T-cell (primary cell): ENCODE measurements at regions not wholly inside any gene's neighbourhood (a gene's known extent, or its start where the extent isn't known, plus 50 kb on each side); places are given as distances from the start of the nearest gene placed in this dataset.

ENCODE experiments used
- ATAC-seq, 4 experiments: fragments of 200-7000 bp in 3 of 4; fragments of 150-1000 bp in 1 of 4; cut with Tn5 transposase; replicated peaks in 1 of 4; 1 replicate in 3 of 4; 2 replicates in 1 of 4; pipeline ENCODE4 v1.10.0; 2021; ENCODE audit warnings: moderate library complexity in 3 of 4, mild to moderate bottlenecking in 2 of 4, moderate number of reproducible peaks in 1 of 4
- CTCF ChIA-PET, 2 donors: fragments of 300-600 bp; sonication (Branson Sonifier 250); formaldehyde crosslinking; loops; one replicate each; lab custom pipeline; 2022; ENCODE audit warnings: antibody characterized with exemption in 2 of 2; lab: Charles Lee
- POLR2A ChIA-PET, 2 donors: fragments of 300-600 bp; sonication (Branson Sonifier 250); formaldehyde crosslinking; loops; one replicate each; lab custom pipeline; 2022; ENCODE audit warnings: antibody characterized with exemption in 2 of 2; lab: Charles Lee
- DNase-seq, 35 experiments: peaks; one replicate each; pipeline versions ENCODE4 v3.0.0 to v3.0.0-alpha.2; 2013 to 2023
- H3K27ac ChIP-seq: one replicate; pipeline ENCODE4 v1.5.1; 2013; ENCODE audit warnings: low read length
- H3K27me3 ChIP-seq, 2 experiments: replicated peaks in 1 of 2; 1 replicate in 1 of 2; 2 replicates in 1 of 2; pipeline versions ENCODE4 v1.6.1 to v1.7.0; 2013; ENCODE audit warnings: low read length in 1 of 2, mixed read lengths in 1 of 2; ENCODE audit not compliant: control insufficient read depth in 2 of 2, insufficient read depth in 2 of 2; ENCODE audit errors: extremely low read depth in 1 of 2
- H3K36me3 ChIP-seq, 2 donors: 1 replicate in 1 of 2; 2 replicates in 1 of 2; pipeline versions ENCODE4 v1.6.1 to v1.7.0; 2013; ENCODE audit warnings: low read length in 1 of 2; ENCODE audit not compliant: control insufficient read depth in 2 of 2, insufficient read depth in 1 of 2; ENCODE audit errors: extremely low read depth in 1 of 2
- H3K4me1 ChIP-seq, 2 experiments: 1 replicate in 1 of 2; 2 replicates in 1 of 2; pipeline versions ENCODE4 v1.6.1 to v1.7.0; 2013; ENCODE audit warnings: low read length in 2 of 2, mixed read lengths in 1 of 2; ENCODE audit not compliant: insufficient read depth in 2 of 2, control insufficient read depth in 1 of 2; ENCODE audit errors: extremely low read depth in 1 of 2
- H3K4me3 ChIP-seq, 2 donors: 1 replicate in 1 of 2; 2 replicates in 1 of 2; pipeline versions ENCODE4 v1.5.1 to v1.7.0; 2013; ENCODE audit warnings: mild to moderate bottlenecking in 2 of 2, low read length in 1 of 2, moderate library complexity in 1 of 2; ENCODE audit not compliant: control insufficient read depth in 1 of 2; ENCODE audit errors: extremely low read depth in 1 of 2
- H3K9me3 ChIP-seq: 2 replicates; pipeline ENCODE4 v1.7.0; 2013
- H3K27ac Mint-ChIP-seq, 2 donors: one replicate each; pipeline ENCODE4 v1.8.0; 2020 to 2021; ENCODE audit warnings: mild to moderate bottlenecking in 2 of 2, mixed read lengths in 2 of 2
- H3K27me3 Mint-ChIP-seq, 2 donors: one replicate each; pipeline ENCODE4 v1.8.0; 2021 to 2022; ENCODE audit warnings: mixed read lengths in 2 of 2
- H3K36me3 Mint-ChIP-seq: one replicate; pipeline ENCODE4 v1.8.0; 2021; ENCODE audit warnings: mixed read lengths
- H3K4me1 Mint-ChIP-seq, 3 donors: one replicate each; pipeline ENCODE4 v1.8.0; 2020 to 2022; ENCODE audit warnings: mixed read lengths in 3 of 3, mild to moderate bottlenecking in 1 of 3
- H3K4me3 Mint-ChIP-seq, 3 donors: one replicate each; pipeline ENCODE4 v1.8.0; 2020 to 2022; ENCODE audit warnings: mild to moderate bottlenecking in 3 of 3, mixed read lengths in 3 of 3, moderate library complexity in 3 of 3
- H3K9me3 Mint-ChIP-seq, 3 donors: one replicate each; pipeline ENCODE4 v1.8.0; 2020 to 2022; ENCODE audit warnings: mixed read lengths in 3 of 3
- WGBS: methylation state at CpG from one replicate; pipeline ENCODE4 v1.1.5; 2013; ENCODE audit warnings: missing lambda C conversion rate; ENCODE audit not compliant: insufficient coverage; 5-methylcytosine and 5-hydroxymethylcytosine counted together

DNA sequence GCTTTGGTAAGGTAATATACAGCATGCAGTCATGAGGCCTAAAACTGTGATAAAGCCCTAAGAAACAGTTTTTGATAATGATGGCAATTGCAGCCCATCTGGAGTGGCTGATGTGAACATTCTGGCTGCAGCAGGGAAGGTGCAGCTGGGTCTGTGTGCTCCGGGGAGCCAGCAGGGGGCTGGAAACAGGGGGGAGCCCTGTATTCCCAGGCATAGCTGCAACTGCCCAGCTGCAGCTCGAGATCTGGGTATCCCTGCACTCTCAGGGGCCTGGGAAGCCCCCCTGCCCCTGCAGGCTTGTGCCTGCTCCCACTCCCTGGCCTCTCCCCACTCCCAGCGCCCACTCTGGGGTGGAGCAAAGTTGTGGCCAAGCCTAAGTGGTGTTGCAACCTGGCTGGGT is 95.6 kb downstream of the RRAGB start:
- H3K27me3 ChIP-seq = no peaks in the 10 kb centered on the region
- WGBS = 0% methylated on average over 1 of the region's 3 CpGs
- DNase-seq (no peak), ATAC-seq (no peak)
- H3K4me3 ChIP-seq = no peak overlapping the region
- Mint-ChIP-seq H3K36me3 (no peaks in the 10 kb centered on the region), H3K4me1 (no peaks in the 10 kb centered on the region), H3K4me3 (no peak overlapping the region), H3K27me3 (peaks cover 0 to 19% of the 10 kb centered on the region in 2 donors), H3K27ac (no peak overlapping the region), H3K9me3 (no peaks in the 10 kb centered on the region)
- POLR2A ChIA-PET = no interaction called here
- H3K36me3 ChIP-seq = no peaks in the 10 kb centered on the region
- CTCF ChIA-PET = no interaction called here
- no peaks in the 10 kb centered on the region for H3K4me1 ChIP-seq
- no peaks in the 10 kb centered on the region for H3K9me3 ChIP-seq
- no peak overlapping the region for H3K27ac ChIP-seq

DNA sequence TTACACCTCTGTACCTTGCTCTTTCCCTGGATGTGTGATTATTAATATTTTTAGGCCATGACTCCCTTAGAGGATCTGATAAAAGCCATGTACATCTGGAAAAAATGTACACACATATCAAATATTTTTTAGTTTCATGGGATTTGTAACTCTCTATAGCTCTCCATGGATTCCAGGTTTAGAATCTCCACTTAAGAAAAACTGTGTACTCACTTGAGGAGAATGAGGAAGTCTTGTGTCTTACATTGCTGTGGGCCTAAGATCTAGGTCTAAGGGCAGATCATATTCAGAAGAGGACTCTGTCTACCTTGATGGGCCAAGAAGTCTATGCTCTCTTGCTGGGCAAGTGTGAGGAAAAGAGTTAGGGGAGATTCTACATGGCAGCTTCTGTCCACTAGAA is 98.0 kb downstream of the RRAGB start:
- Mint-ChIP-seq H3K4me3 (no peak overlapping the region), H3K4me1 (no peaks in the 10 kb centered on the region), H3K27ac (no peak overlapping the region), H3K36me3 (no peaks in the 10 kb centered on the region), H3K9me3 (no peaks in the 10 kb centered on the region), H3K27me3 (peaks cover 0 to 17% of the 10 kb centered on the region in 2 donors)
- no peaks in the 10 kb centered on the region for H3K9me3 ChIP-seq
- ATAC-seq (no peak), DNase-seq (no peak)
- ChIA-PET POLR2A (no interaction called here), CTCF (no interaction called here)
- no peak overlapping the region for H3K27ac ChIP-seq
- no peaks in the 10 kb centered on the region for H3K27me3 ChIP-seq
- no peaks in the 10 kb centered on the region for H3K36me3 ChIP-seq
- H3K4me1 ChIP-seq = no peaks in the 10 kb centered on the region
- H3K4me3 ChIP-seq = no peak overlapping the region

DNA sequence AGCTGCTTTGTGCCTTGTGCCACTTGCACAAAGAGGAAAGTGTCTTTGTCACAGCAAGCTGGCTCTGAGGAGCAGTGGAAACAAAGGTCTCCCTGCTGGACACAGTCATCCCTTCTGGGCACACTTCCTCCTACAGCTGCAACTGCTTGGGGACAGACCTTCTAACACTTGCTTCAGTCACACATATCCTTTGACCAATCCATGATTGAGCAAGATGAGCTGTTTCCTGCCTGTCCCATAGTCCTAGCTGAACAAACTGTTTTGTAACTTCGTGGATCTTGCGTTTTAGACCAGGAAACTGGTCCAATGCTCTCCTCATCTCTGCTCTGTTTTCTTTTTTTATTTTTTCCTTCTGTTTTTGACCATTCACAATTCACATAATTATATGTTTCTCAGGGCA is 98.5 kb downstream of the RRAGB start:
- CTCF ChIA-PET = no interaction called here
- Mint-ChIP-seq H3K4me3 (no peak overlapping the region), H3K36me3 (no peaks in the 10 kb centered on the region), H3K4me1 (no peaks in the 10 kb centered on the region), H3K9me3 (no peaks in the 10 kb centered on the region), H3K27me3 (peaks cover 0 to 14% of the 10 kb centered on the region in 2 donors), H3K27ac (no peak overlapping the region)
- 70% methylated on average over 2 of the region's 2 CpGs for WGBS
- Histone ChIP-seq H3K27me3 (no peaks in the 10 kb centered on the region), H3K9me3 (no peaks in the 10 kb centered on the region), H3K4me3 (no peak overlapping the region), H3K4me1 (no peaks in the 10 kb centered on the region), H3K36me3 (no peaks in the 10 kb centered on the region), H3K27ac (no peak overlapping the region)
- POLR2A ChIA-PET = no interaction called here
- DNase-seq = no peak
- no peak for ATAC-seq

DNA sequence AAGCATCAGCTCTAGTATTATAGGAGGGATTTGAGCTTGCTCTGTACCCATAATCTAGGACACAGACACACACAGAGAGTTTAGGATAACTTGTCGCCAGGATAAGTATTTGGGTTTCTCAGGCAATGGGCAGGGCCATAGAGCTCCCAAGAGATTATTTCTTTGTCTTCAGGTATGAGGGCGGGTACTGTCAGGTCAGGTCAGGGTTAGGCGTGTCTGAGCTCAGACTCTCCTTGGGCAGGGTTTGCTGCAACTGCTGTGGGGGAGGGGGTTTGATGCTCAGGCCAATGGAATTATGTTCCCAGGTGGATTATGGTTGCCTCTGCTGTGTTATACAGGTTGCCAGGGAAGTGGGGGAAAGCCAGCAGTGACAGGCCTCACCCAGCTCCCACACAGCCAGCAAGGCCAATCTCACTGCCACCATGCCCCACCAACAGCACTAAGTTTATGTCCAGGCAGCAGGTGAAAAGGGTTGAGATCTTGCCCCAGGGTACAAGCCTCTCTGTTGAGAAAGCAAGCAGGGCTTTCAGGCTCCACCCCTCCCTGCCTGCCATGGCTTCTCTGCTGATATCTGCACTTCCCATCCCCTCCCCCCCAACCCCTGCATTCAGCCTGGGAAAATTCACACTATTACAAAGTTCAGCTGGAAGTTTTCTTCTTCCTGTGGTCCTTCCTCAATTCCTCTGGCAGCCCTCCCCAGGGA is 101.3 kb downstream of the RRAGB start:
- Mint-ChIP-seq H3K9me3 (peaks cover 0 to 8% (median under 1%) of the 10 kb centered on the region in 3 donors), H3K4me3 (no peak overlapping the region), H3K36me3 (no peaks in the 10 kb centered on the region), H3K27me3 (peaks cover 0 to 27% of the 10 kb centered on the region in 2 donors), H3K4me1 (no peaks in the 10 kb centered on the region), H3K27ac (no peak overlapping the region)
- Histone ChIP-seq H3K4me3 (no peak overlapping the region), H3K9me3 (no peaks in the 10 kb centered on the region), H3K4me1 (no peaks in the 10 kb centered on the region), H3K36me3 (no peaks in the 10 kb centered on the region), H3K27ac (no peak overlapping the region), H3K27me3 (no peaks in the 10 kb centered on the region)
- DNase-seq (no peak), ATAC-seq (no peak)
- ChIA-PET POLR2A (no interaction called here), CTCF (no interaction called here)
- 91% methylated on average over 2 of the region's 3 CpGs for WGBS

DNA sequence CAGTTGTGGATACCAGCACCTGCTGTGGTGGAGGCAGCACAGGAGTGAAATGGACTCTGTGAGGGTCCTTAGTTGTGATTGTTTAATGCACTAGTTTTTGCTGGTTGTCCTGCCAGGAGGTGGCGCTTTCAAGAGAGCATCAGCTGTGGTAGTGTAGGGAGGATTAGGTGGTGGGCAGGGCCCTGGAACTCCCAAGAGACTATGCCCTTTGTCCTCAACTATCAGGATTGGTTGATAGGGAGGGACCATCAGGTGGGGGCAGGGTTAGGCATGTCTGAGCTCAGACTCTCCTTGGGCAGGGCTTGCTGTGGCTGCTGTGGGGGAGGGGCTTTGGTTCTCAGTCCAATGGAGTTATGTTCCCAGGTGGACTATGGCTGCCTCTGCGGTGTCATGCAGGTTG is 121.9 kb downstream of the RRAGB start:
- no peaks in the 10 kb centered on the region for H3K36me3 Mint-ChIP-seq
- Histone ChIP-seq H3K9me3 (no peaks in the 10 kb centered on the region), H3K36me3 (no peaks in the 10 kb centered on the region), H3K4me3 (no peak overlapping the region), H3K27ac (no peak overlapping the region), H3K4me1 (no peaks in the 10 kb centered on the region), H3K27me3 (no peaks in the 10 kb centered on the region)
- WGBS = 0% methylated on average over 1 of the region's 2 CpGs
- ATAC-seq (no peak), DNase-seq (peak in 1 of 35 experiments; percentile 0)
- no peak overlapping the region for H3K27ac Mint-ChIP-seq
- CTCF ChIA-PET = no interaction called here
- H3K4me1 Mint-ChIP-seq = no peaks in the 10 kb centered on the region
- H3K4me3 Mint-ChIP-seq = no peak overlapping the region
- peaks cover 0 to 2% (median 0%) of the 10 kb centered on the region in 3 donors for H3K9me3 Mint-ChIP-seq
- peaks cover 0 to 7% of the 10 kb centered on the region in 2 donors for H3K27me3 Mint-ChIP-seq
- POLR2A ChIA-PET = no interaction called here

DNA sequence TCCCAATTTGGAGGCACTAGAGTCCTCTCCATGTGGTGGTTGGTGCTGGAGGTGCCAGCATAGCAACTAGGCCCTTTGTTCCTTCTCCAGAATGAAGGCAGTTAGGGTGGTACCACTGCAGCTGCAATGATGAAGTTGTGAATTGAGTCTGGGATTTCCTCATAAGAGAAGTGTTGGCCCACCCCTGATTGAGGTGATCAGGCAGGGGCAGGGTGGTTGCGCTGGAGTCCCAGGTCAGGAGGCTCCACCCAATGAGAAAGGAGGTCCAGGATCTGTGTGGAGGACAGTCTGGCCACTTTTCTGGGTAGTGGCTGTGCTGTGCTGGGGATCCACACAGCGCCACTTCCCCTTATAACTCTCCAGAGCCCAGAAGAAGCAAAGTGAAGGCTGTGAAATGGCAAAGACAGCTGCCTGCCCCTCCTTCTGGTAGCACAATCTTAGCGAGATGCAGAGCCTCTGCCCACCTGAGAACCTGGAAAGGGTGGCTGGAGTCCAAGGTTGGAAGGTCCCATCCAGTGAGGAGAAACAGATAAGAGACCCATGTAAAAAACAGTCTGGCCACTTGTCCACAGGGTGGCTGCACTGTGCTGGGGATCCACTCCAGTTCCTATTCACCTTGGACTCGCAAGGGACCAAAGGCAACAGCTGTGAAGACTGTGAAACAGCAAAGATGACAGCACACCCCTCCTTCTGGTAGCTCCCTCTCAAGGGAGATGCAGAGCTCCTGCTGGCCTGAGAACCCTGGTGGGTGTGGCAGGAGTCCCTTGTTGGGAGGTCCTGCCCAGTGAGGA is 124.6 kb downstream of the RRAGB start:
- no CpG with 5 or more reads among the region's 4 CpGs for whole genome bisulfite sequencing
- no peak for ATAC-seq
- no peaks in the 10 kb centered on the region for H3K9me3 Mint-ChIP-seq

More for the DNA sequence above, 124.6 kb downstream of the RRAGB start:
- Histone ChIP-seq H3K4me3 (no peak overlapping the region), H3K27ac (no peak overlapping the region), H3K27me3 (no peaks in the 10 kb centered on the region), H3K36me3 (no peaks in the 10 kb centered on the region), H3K4me1 (no peaks in the 10 kb centered on the region), H3K9me3 (no peaks in the 10 kb centered on the region)
- H3K4me1 Mint-ChIP-seq = no peaks in the 10 kb centered on the region
- H3K27ac Mint-ChIP-seq = no peak overlapping the region
- no peak overlapping the region for H3K4me3 Mint-ChIP-seq
- POLR2A ChIA-PET = no interaction called here
- no peaks in the 10 kb centered on the region for H3K36me3 Mint-ChIP-seq
- CTCF ChIA-PET = no interaction called here
- DNase-seq = no peak
- peaks cover 0 to 7% of the 10 kb centered on the region in 2 donors for H3K27me3 Mint-ChIP-seq
